ENCODE measurements at regions not wholly inside any gene's neighbourhood (a gene's known extent, or its start where the extent isn't known, plus 50 kb on each side); places are given as distances from the start of the nearest gene placed in this dataset.

- TF ChIP-seq, protein P1, sequence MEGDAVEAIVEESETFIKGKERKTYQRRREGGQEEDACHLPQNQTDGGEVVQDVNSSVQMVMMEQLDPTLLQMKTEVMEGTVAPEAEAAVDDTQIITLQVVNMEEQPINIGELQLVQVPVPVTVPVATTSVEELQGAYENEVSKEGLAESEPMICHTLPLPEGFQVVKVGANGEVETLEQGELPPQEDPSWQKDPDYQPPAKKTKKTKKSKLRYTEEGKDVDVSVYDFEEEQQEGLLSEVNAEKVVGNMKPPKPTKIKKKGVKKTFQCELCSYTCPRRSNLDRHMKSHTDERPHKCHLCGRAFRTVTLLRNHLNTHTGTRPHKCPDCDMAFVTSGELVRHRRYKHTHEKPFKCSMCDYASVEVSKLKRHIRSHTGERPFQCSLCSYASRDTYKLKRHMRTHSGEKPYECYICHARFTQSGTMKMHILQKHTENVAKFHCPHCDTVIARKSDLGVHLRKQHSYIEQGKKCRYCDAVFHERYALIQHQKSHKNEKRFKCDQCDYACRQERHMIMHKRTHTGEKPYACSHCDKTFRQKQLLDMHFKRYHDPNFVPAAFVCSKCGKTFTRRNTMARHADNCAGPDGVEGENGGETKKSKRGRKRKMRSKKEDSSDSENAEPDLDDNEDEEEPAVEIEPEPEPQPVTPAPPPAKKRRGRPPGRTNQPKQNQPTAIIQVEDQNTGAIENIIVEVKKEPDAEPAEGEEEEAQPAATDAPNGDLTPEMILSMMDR (IDR thresholded peaks at IDR 0.05): no peak
- no peak for TF ChIP-seq POLR2A (IDR thresholded peaks at IDR 0.05)
Observed at GRCh38 chr3:61454801-61455200, 106.6 kb upstream of the PTPRG start.
